NB4 (cell line): ENCODE measurements at regions not wholly inside any gene's neighbourhood (a gene's known extent, or its start where the extent isn't known, plus 50 kb on each side); places are given as distances from the start of the nearest gene placed in this dataset.
"Not testable (repeated sequence)": the region's sequence is repeated elsewhere in the genome, so short reads cannot be mapped to it uniquely, and the experiment has no call there.

Source experiments
- DNase-seq: peaks from one replicate; pipeline ENCODE4 v3.0.0; 2010; ENCODE audit warnings: low read depth
- H3K4me3 ChIP-seq: one replicate; pipeline ENCODE4 v1.5.1; 2011; ENCODE audit warnings: mild to moderate bottlenecking, low read depth, low read length, moderate library complexity
- CTCF ChIP-seq: IDR thresholded peaks from one replicate; pipeline ENCODE4 v1.5.1; 2012; ENCODE audit warnings: low read depth, low read length
- MAX ChIP-seq: IDR thresholded peaks from 2 replicates; pipeline ENCODE4 v1.6.1; 2011; ENCODE audit warnings: low read depth, low read length
- MYC ChIP-seq: IDR thresholded peaks from 2 replicates; pipeline ENCODE4 v1.6.1; 2011; ENCODE audit warnings: low read depth, low read length
- POLR2A ChIP-seq: IDR thresholded peaks from 2 replicates; pipeline ENCODE4 v1.6.1; 2011; ENCODE audit warnings: mild to moderate bottlenecking; ENCODE audit not compliant: insufficient read length; ENCODE audit errors: extremely low read depth

- H3K4me3 ChIP-seq: peak overlapping the region; percentile 64
- TF ChIP-seq MAX (0 out of 2 replicates have a peak, but pooled peaks have one; percentile 9), MYC (no peak), CTCF (no peak), POLR2A (no peak)
- peak; percentile 85 for DNase-seq
Observed at GRCh38 chr6:28794175-28795002, 129.4 kb downstream of the TRIM27 start.

- H3K4me3 ChIP-seq, DNase-seq: not testable (repeated sequence)
Observed at GRCh38 chr6:28800647-28801046, 123.1 kb downstream of the TRIM27 start.

GRCh38 chr6:28802417-28803336 lies 121.1 kb downstream of the TRIM27 start:
- TF ChIP-seq POLR2A (no peak), MAX (peak; percentile 15; the same call in 1 of the 2 replicates)
- peak; percentile 90 for DNase-seq
- H3K4me3 ChIP-seq: peak overlapping the region; percentile 70

GRCh38 chr6:28803337-28803709 lies 120.5 kb downstream of the TRIM27 start:
- peak; percentile 61 for DNase-seq
- peak overlapping the region; percentile 70 for H3K4me3 ChIP-seq
- TF ChIP-seq MAX (no peak), MYC (no peak), POLR2A (no peak), CTCF (no peak)

- H3K4me3 ChIP-seq: no peak overlapping the region
- TF ChIP-seq CTCF (no peak), MAX (no peak), POLR2A (no peak), MYC (no peak)
- peak; percentile 77 for DNase-seq
Observed at GRCh38 chr6:28807682-28808280, 116.0 kb downstream of the TRIM27 start.

GRCh38 chr6:28808383-28808782 lies 115.4 kb downstream of the TRIM27 start:
- no peak for DNase-seq
- H3K4me3 ChIP-seq: no peak overlapping the region
- TF ChIP-seq CTCF (no peak), POLR2A (no peak), MAX (no peak), MYC (no peak)
